Upper lobe of left lung (tissue), 4 donors: ENCODE measurements at regions not wholly inside any gene's neighbourhood (a gene's known extent, or its start where the extent isn't known, plus 50 kb on each side); places are given as distances from the start of the nearest gene placed in this dataset.
"Not testable (repeated sequence)": the region's sequence is repeated elsewhere in the genome, so short reads cannot be mapped to it uniquely, and the experiment has no call there.

Experiments used
- EP300 ChIP-seq, 4 donors: sonication (generic); formaldehyde crosslinking; IDR thresholded peaks; one replicate each; pipeline ENCODE4 v1.5.1; 2017; ENCODE audit warnings: antibody characterized with exemption in 4 of 4, control low read depth in 2 of 4
- POLR2A ChIP-seq, 4 donors: fragments of 450-650 bp; IDR thresholded peaks; one replicate each; pipeline ENCODE4 v1.5.1; 2016 to 2017; ENCODE audit warnings: antibody characterized with exemption in 4 of 4, mild to moderate bottlenecking in 2 of 4
- POLR2AphosphoS5 ChIP-seq, 2 donors: sonication (generic); formaldehyde crosslinking; IDR thresholded peaks; one replicate each; pipeline ENCODE4 v1.5.1; 2017; ENCODE audit warnings: antibody characterized with exemption in 2 of 2
- TF ChIP-seq, protein P1 (sequence below), 6 experiments: fragments of 450-650 bp in 4 of 6; fragments of 200-600 bp in 2 of 6; sonication (generic) in 2 of 6; IDR thresholded peaks; one replicate each; pipeline ENCODE4 v1.5.1; 2016 to 2019; ENCODE audit warnings: antibody characterized with exemption in 6 of 6

DNA sequence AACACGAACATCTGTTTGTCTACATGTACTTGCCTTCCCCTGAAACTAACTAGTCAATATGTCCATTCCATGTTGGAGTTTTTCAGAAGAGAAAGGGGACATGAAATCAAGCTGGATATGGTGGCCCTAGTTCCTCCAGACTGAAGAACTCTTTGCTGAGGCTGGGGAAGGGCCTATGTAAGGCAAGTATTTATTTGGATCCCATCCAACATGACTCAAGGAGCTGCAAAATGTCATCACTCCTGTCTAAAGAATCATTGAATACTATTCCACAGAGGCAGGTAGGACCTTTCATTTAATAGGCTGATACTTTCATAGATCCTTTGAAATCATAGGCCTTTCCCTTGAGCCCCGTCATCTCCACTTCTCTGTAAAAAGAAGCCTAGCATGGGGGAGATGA, 91.5 kb downstream of the NBPF8 start:
- TF ChIP-seq, protein P1, sequence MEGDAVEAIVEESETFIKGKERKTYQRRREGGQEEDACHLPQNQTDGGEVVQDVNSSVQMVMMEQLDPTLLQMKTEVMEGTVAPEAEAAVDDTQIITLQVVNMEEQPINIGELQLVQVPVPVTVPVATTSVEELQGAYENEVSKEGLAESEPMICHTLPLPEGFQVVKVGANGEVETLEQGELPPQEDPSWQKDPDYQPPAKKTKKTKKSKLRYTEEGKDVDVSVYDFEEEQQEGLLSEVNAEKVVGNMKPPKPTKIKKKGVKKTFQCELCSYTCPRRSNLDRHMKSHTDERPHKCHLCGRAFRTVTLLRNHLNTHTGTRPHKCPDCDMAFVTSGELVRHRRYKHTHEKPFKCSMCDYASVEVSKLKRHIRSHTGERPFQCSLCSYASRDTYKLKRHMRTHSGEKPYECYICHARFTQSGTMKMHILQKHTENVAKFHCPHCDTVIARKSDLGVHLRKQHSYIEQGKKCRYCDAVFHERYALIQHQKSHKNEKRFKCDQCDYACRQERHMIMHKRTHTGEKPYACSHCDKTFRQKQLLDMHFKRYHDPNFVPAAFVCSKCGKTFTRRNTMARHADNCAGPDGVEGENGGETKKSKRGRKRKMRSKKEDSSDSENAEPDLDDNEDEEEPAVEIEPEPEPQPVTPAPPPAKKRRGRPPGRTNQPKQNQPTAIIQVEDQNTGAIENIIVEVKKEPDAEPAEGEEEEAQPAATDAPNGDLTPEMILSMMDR (IDR thresholded peaks at IDR 0.05), result not testable (repeated sequence)
- TF ChIP-seq POLR2AphosphoS5, POLR2A, EP300 (IDR thresholded peaks at IDR 0.05): not testable (repeated sequence)
